Mesendoderm (in vitro differentiated cells): ENCODE measurements at regions not wholly inside any gene's neighbourhood (a gene's known extent, or its start where the extent isn't known, plus 50 kb on each side); places are given as distances from the start of the nearest gene placed in this dataset. TPM values are rescaled to one million over a fixed set of nuclear protein-coding genes. Genes with fewer than 3 reads are reported as not detected.

ENCODE experiments used
- DNase-seq: peaks from one replicate; pipeline ENCODE4 v3.0.0; 2013
- H2AK5ac ChIP-seq: 2 replicates; pipeline ENCODE4 v1.6.1; 2013; ENCODE audit warnings: low read length, inconsistent platforms
- H2BK120ac ChIP-seq: 2 replicates; pipeline ENCODE4 v1.6.1; 2013; ENCODE audit warnings: low read depth, mild to moderate bottlenecking, low read length, moderate library complexity, mixed read lengths
- H2BK15ac ChIP-seq: replicated peaks from 2 replicates; pipeline ENCODE4 v1.6.1; 2013; ENCODE audit warnings: low read depth, mild to moderate bottlenecking, moderate library complexity
- H2BK5ac ChIP-seq: 2 replicates; pipeline ENCODE4 v1.6.1; 2013; ENCODE audit warnings: low read length, inconsistent platforms
- H3K18ac ChIP-seq: 2 replicates; pipeline ENCODE4 v1.6.1; 2013; ENCODE audit warnings: mild to moderate bottlenecking, low read length, mixed read lengths
- H3K23ac ChIP-seq: one replicate; pipeline ENCODE4 v1.6.1; 2013; ENCODE audit warnings: low read length
- H3K27ac ChIP-seq: 2 replicates; pipeline ENCODE4 v1.5.1; 2013; ENCODE audit warnings: low read depth, mild to moderate bottlenecking, inconsistent platforms, low read length, moderate library complexity
- H3K27me3 ChIP-seq: 2 replicates; pipeline ENCODE4 v1.6.1; 2013; ENCODE audit warnings: low read length, control low read depth, mild to moderate bottlenecking, inconsistent platforms; ENCODE audit not compliant: insufficient read depth, poor library complexity
- H3K36me3 ChIP-seq: 2 replicates; pipeline ENCODE4 v1.6.1; 2013; ENCODE audit warnings: low read length, inconsistent platforms; ENCODE audit not compliant: control insufficient read depth, insufficient read depth
- H3K4ac ChIP-seq: one replicate; pipeline ENCODE4 v1.6.1; 2013; ENCODE audit warnings: low read depth, mild to moderate bottlenecking, low read length, moderate library complexity
- H3K4me1 ChIP-seq: 2 replicates; pipeline ENCODE4 v1.6.1; 2013; ENCODE audit warnings: low read depth, low read length, inconsistent platforms; ENCODE audit not compliant: control insufficient read depth
- H3K4me2 ChIP-seq: 2 replicates; pipeline ENCODE4 v1.6.1; 2013; ENCODE audit warnings: low read length
- H3K4me3 ChIP-seq: 2 replicates; pipeline ENCODE4 v1.5.1; 2013; ENCODE audit warnings: mild to moderate bottlenecking, low read length
- H3K56ac ChIP-seq: one replicate; pipeline ENCODE4 v1.6.1; 2013; ENCODE audit warnings: low read length
- H3K79me1 ChIP-seq: 2 replicates; pipeline ENCODE4 v1.6.1; 2013; ENCODE audit warnings: low read length, inconsistent platforms
- H3K79me2 ChIP-seq: 2 replicates; pipeline ENCODE4 v1.6.1; 2013; ENCODE audit warnings: mild to moderate bottlenecking, low read length; ENCODE audit not compliant: control insufficient read depth, insufficient read depth
- H3K9ac ChIP-seq: 2 replicates; pipeline ENCODE4 v1.6.1; 2013; ENCODE audit warnings: low read length, inconsistent platforms
- H4K5ac ChIP-seq: one replicate; pipeline ENCODE4 v1.6.1; 2013; ENCODE audit warnings: low read length
- H4K8ac ChIP-seq: one replicate; pipeline ENCODE4 v1.6.1; 2013; ENCODE audit warnings: low read depth, mild to moderate bottlenecking, control low read depth, low read length, moderate library complexity
- WGBS: extraction: QIAGEN DNeasy Blood & Tissue Kit; methylation state at CpG from one replicate; pipeline ENCODE4 v1.1.7; 2013; ENCODE audit warnings: low lambda C conversion rate, missing lambda C conversion rate; ENCODE audit not compliant: insufficient coverage; ENCODE audit errors: extremely low coverage; 5-methylcytosine and 5-hydroxymethylcytosine counted together
- small RNA-seq: library from polyadenylated mRNA; stranded (forward); fragments of <200 nt; extraction: miRNeasy Mini kit (QIAGEN cat#:217004); gene quantifications from one replicate; pipeline ENCODE3, GENCODE V24; 2013; ENCODE audit not compliant: insufficient read depth

GRCh38 chr18:52289392-52289791 lies 50.6 kb upstream of the DCC start:
- H2BK15ac ChIP-seq, result no peak overlapping the region
- no peak for DNase-seq

More at GRCh38 chr18:52289392-52289791, 50.6 kb upstream of the DCC start:
- no peak overlapping the region for H3K23ac ChIP-seq
- no peak overlapping the region for H3K9ac ChIP-seq
- H2BK5ac ChIP-seq, result no peak overlapping the region
- H2AK5ac ChIP-seq, result no peak overlapping the region
- H3K27me3 ChIP-seq, result no peaks in the 10 kb centered on the region
- no peak overlapping the region for H2BK120ac ChIP-seq
- H4K8ac ChIP-seq, result no peak overlapping the region
- H3K79me1 ChIP-seq, result no peaks in the 10 kb centered on the region
- H3K4me1 ChIP-seq, result peaks cover 9% of the 10 kb centered on the region
- no peak overlapping the region for H3K4me3 ChIP-seq
- no peak overlapping the region for H3K27ac ChIP-seq
- no peaks in the 10 kb centered on the region for H3K36me3 ChIP-seq
- H3K18ac ChIP-seq, result no peak overlapping the region
- WGBS, result no CpG with 5 or more reads among the region's 1 CpG
- no peak overlapping the region for H3K4me2 ChIP-seq
- H4K5ac ChIP-seq, result no peak overlapping the region
- no peak overlapping the region for H3K56ac ChIP-seq
- H3K79me2 ChIP-seq, result no peaks in the 10 kb centered on the region
- H3K4ac ChIP-seq, result no peak overlapping the region

Small RNA genes in the stretch of these regions (small RNA-seq; reads per million reads assigned to genes)
- not detected for gene RNU1-46P
